ENCODE measurements at regions not wholly inside any gene's neighbourhood (a gene's known extent, or its start where the extent isn't known, plus 50 kb on each side); places are given as distances from the start of the nearest gene placed in this dataset.

- no peak for TF ChIP-seq CTCF (IDR thresholded peaks at IDR 0.05)
- TF ChIP-seq POLR2A (IDR thresholded peaks at IDR 0.05) = no peak
These were observed 635.6 kb upstream of the CFAP20DC start for GRCh38 chr3:59685432-59685831.

Data from vagina (tissue), 2 donors.